Esophagus muscularis mucosa (tissue), 4 donors: ENCODE measurements at regions not wholly inside any gene's neighbourhood (a gene's known extent, or its start where the extent isn't known, plus 50 kb on each side); places are given as distances from the start of the nearest gene placed in this dataset.

Experiments
- DNase-seq: peaks from one replicate; pipeline ENCODE4 v3.0.0-alpha.2; 2017; ENCODE audit errors: extremely low spot score
- H3K27ac ChIP-seq, 4 donors: fragments of 200-600 bp; sonication (generic); replicated peaks in 1 of 4; 1 replicate in 3 of 4; 2 replicates in 1 of 4; pipeline ENCODE4 v1.5.1; 2016 to 2019; ENCODE audit warnings: mild to moderate bottlenecking in 1 of 4
- H3K27me3 ChIP-seq, 4 donors: fragments of 200-600 bp; sonication (generic); one replicate each; pipeline versions ENCODE4 v1.5.1 to v1.6.0; 2016 to 2019
- H3K36me3 ChIP-seq, 4 donors: fragments of 200-600 bp; sonication (generic); one replicate each; pipeline ENCODE4 v1.5.1; 2016 to 2019
- H3K4me1 ChIP-seq, 4 donors: fragments of 200-600 bp; sonication (generic); one replicate each; pipeline ENCODE4 v1.5.1; 2016 to 2019
- H3K4me3 ChIP-seq, 4 donors: fragments of 200-600 bp; sonication (generic); 1 replicate in 2 of 4; 2 replicates in 2 of 4; pipeline ENCODE4 v1.5.1; 2016 to 2019; ENCODE audit warnings: mild to moderate bottlenecking in 4 of 4, moderate library complexity in 1 of 4
- H3K9me3 ChIP-seq, 4 donors: fragments of 200-600 bp; sonication (generic); 1 replicate in 3 of 4; 2 replicates in 1 of 4; pipeline ENCODE4 v1.5.1; 2016 to 2019
- CTCF ChIP-seq, 3 experiments: fragments of 200-600 bp in 2 of 3; fragments of 450-650 bp in 1 of 3; sonication (generic) in 2 of 3; IDR thresholded peaks; one replicate each; pipeline ENCODE4 v1.5.1; 2017 to 2019; ENCODE audit warnings: antibody characterized with exemption in 3 of 3, mild to moderate bottlenecking in 2 of 3, moderate library complexity in 1 of 3
- EP300 ChIP-seq: sonication (generic); formaldehyde crosslinking; IDR thresholded peaks from one replicate; pipeline ENCODE4 v1.6.1; 2017; ENCODE audit warnings: antibody characterized with exemption
- POLR2A ChIP-seq: fragments of 450-650 bp; IDR thresholded peaks from one replicate; pipeline ENCODE4 v1.6.1; 2017; ENCODE audit warnings: antibody characterized with exemption, moderate library complexity, mild to moderate bottlenecking, low read depth
- POLR2AphosphoS5 ChIP-seq, 2 donors: sonication (generic); formaldehyde crosslinking; IDR thresholded peaks; one replicate each; pipeline ENCODE4 v1.6.1; 2017; ENCODE audit warnings: antibody characterized with exemption in 2 of 2
- WGBS: methylation state at CpG from one replicate; pipeline ENCODE4 v1.1.5; 2018; 5-methylcytosine and 5-hydroxymethylcytosine counted together
- intact Hi-C: fragments of 100-400 bp; cut with DNase I; formaldehyde crosslinking; loops from one replicate; pipeline ENCODE4 v1.15.1; 2023

DNA sequence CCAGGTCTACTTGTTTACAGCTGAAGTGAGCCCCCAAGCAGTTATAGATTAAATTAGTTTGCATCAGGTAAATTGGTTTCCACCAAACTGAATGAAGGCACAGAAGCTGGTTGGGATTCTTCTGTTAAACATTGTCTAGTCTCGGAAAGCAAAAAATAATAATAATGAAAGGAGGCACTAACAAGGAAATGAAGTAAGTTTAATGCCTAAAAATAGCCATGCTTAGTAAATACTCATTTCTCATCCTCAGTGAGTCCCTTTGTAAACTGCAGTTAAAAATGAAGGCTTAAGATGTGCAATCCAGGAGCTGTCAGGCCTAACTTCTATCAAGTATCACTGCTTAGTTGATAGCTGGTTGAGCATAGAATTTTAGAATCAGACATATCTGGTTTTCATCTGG lies 113.5 kb downstream of the BTG1 start:
- Histone ChIP-seq H3K4me1 (peaks cover 45 to 99% (median 98%) of the 10 kb centered on the region in 4 donors), H3K27me3 (no peaks in the 10 kb centered on the region), H3K4me3 (no peak overlapping the region), H3K9me3 (no peaks in the 10 kb centered on the region), H3K27ac (peak overlapping the region; percentile 82 to 88 (median 84)), H3K36me3 (no peaks in the 10 kb centered on the region)
- intact Hi-C loops, result no loop called here
- WGBS, result 50% methylated on average over 1 of the region's 1 CpG
- DNase-seq, result no peak
- TF ChIP-seq EP300, result no peak
- no peak for TF ChIP-seq CTCF (IDR thresholded peaks at IDR 0.05)
- TF ChIP-seq POLR2A, result no peak
- no peak for TF ChIP-seq POLR2AphosphoS5 (IDR thresholded peaks at IDR 0.05)

DNA sequence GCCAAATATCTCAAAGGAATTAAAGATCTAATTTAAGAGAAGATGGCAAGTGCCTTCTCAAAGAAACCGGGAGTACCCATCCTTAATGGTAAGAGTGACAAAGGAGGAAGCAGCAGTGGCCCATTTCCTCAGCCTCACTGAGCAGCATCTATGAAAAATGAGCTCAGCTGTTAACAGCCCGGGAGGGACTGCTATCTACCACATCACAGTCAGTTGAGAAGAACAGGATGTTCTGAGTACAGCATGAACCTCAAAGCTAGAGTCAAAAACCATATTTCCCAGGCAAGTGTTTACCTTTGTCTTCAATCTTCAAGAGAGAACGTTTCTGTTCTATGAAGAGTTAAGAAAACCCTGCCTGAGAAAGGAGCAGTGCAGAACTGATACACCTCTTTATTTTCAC lies 115.0 kb downstream of the BTG1 start:
- Histone ChIP-seq H3K9me3 (no peaks in the 10 kb centered on the region), H3K27me3 (no peaks in the 10 kb centered on the region), H3K36me3 (no peaks in the 10 kb centered on the region), H3K4me3 (no peak overlapping the region), H3K4me1 (peaks cover 38 to 98% (median 92%) of the 10 kb centered on the region in 4 donors), H3K27ac (peak overlapping the region; percentile 82 to 88 (median 84))
- WGBS, result 12% methylated on average over 3 of the region's 3 CpGs
- TF ChIP-seq EP300, result peak; percentile 98
- TF ChIP-seq POLR2AphosphoS5 (IDR thresholded peaks at IDR 0.05), result peak; percentile 91 to 93
- no peak for TF ChIP-seq POLR2A
- intact Hi-C loops, result no loop called here
- DNase-seq, result no peak

DNA sequence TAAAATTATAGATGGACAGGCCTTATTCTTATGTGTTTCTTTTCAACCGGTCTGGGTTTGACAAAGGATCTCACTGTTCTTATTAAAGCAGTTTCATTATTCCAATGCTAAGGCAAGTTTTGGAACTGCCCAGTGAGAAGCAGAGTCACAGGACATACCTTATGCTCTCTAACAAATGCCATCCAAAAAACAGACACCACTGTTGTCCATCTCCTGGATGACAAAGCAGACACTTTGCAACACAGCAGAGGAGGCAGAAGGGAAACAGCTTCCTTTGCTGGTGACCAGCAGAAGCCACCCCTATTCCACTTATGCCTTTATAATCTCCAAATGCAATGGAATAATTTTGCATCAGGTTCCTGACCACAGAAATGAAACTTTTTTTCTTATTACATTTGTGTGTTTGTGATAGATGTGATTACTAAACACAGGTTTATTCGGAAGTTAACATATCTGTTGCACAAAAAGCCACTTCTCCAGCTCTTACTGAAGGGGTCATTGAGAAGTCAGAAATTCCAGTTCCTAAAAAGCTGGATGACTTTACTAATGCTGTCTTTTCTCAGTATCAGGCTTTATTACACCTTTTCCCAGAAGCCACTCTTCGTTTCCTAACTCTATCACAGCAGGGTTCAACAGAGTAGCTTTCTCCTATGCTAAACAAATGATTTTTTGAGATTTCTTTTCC lies 115.6 kb downstream of the BTG1 start:
- Histone ChIP-seq H3K9me3 (no peaks in the 10 kb centered on the region), H3K27me3 (no peaks in the 10 kb centered on the region), H3K36me3 (no peaks in the 10 kb centered on the region), H3K4me3 (no peak overlapping the region), H3K27ac (peak overlapping the region; percentile 82 to 88 (median 84)), H3K4me1 (peaks cover 33 to 92% (median 86%) of the 10 kb centered on the region in 4 donors)
- WGBS, result 51% methylated on average over 3 of the region's 3 CpGs
- DNase-seq, result no peak
- intact Hi-C loops, result no loop called here
- TF ChIP-seq EP300, result no peak
- TF ChIP-seq POLR2A, result no peak
- TF ChIP-seq POLR2AphosphoS5 (IDR thresholded peaks at IDR 0.05), result peak in 1 of 2 donors; percentile 39
- TF ChIP-seq CTCF (IDR thresholded peaks at IDR 0.05), result no peak

DNA sequence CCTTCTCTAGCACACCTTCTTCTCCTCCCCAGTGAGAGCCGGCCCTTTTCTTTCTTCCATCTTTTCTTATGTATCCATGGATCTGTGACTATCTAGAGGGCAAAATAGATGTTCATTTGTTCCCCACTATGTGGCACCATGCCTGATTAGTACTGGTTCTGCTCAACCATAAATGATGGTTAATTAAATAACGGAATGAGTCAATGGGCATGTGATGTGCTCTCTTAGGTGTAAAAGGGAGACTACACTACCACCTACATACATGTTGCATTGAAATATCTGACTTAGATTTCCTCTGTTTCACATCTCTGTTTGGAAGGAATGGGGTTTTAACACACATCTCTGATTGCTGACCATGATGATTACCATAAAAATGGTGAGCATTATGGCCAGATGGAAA lies 116.5 kb downstream of the BTG1 start:
- peak overlapping the region; percentile 82 to 88 (median 84) for H3K27ac ChIP-seq
- intact Hi-C loops, result no loop called here
- 94% methylated on average over 2 of the region's 2 CpGs for WGBS

GRCh38 chr12:92028441-92028709 lies 117.3 kb downstream of the BTG1 start:
- H3K4me1 ChIP-seq, result peaks cover 28 to 76% (median 70%) of the 10 kb centered on the region in 4 donors
- no peak overlapping the region for H3K4me3 ChIP-seq
- no peaks in the 10 kb centered on the region for H3K9me3 ChIP-seq
- no peak for DNase-seq
- no peaks in the 10 kb centered on the region for H3K36me3 ChIP-seq
- no peaks in the 10 kb centered on the region for H3K27me3 ChIP-seq
- 40% methylated on average over 1 of the region's 1 CpG for WGBS
- intact Hi-C loops, result no loop called here
- TF ChIP-seq POLR2A (no peak), EP300 (no peak), POLR2AphosphoS5 (IDR thresholded peaks at IDR 0.05) (no peak), CTCF (IDR thresholded peaks at IDR 0.05) (no peak)
- H3K27ac ChIP-seq, result peak overlapping the region; percentile 82 to 88 (median 84)

More for the DNA sequence above, 116.5 kb downstream of the BTG1 start:
- Histone ChIP-seq H3K9me3 (no peaks in the 10 kb centered on the region), H3K4me1 (peaks cover 28 to 83% (median 77%) of the 10 kb centered on the region in 4 donors), H3K36me3 (no peaks in the 10 kb centered on the region), H3K27me3 (no peaks in the 10 kb centered on the region), H3K4me3 (no peak overlapping the region)
- TF ChIP-seq EP300 (no peak), POLR2AphosphoS5 (IDR thresholded peaks at IDR 0.05) (no peak), CTCF (IDR thresholded peaks at IDR 0.05) (no peak), POLR2A (no peak)
- no peak for DNase-seq
